CD4-positive, alpha-beta T cell treated with Interleukin-12 subunit alpha and Interleukin-12 subunit beta, for 1 hour (primary cell): ENCODE measurements at regions not wholly inside any gene's neighbourhood (a gene's known extent, or its start where the extent isn't known, plus 50 kb on each side); places are given as distances from the start of the nearest gene placed in this dataset.
"Not testable (repeated sequence)": the region's sequence is repeated elsewhere in the genome, so short reads cannot be mapped to it uniquely, and the experiment has no call there.

Experiments
- DNase-seq: peaks from one replicate; pipeline ENCODE4 v3.0.0-alpha.2; 2020

- DNase-seq = no peak
These were observed 342.6 kb downstream of the DMAC1 start for GRCh38 chr9:7456793-7457530.

- no peak for DNase-seq
These were observed 343.2 kb downstream of the DMAC1 start for GRCh38 chr9:7456377-7456776.

GRCh38 chr9:7454624-7455023, 345.0 kb downstream of the DMAC1 start:
- no peak for DNase-seq

- no peak for DNase-seq
These were observed 347.2 kb downstream of the DMAC1 start for GRCh38 chr9:7452378-7452777.

GRCh38 chr9:7451062-7451461, 348.5 kb downstream of the DMAC1 start:
- DNase-seq = no peak

GRCh38 chr9:7443541-7443940, 356.0 kb downstream of the DMAC1 start:
- DNase-seq = no peak

GRCh38 chr9:7439355-7439995, 360.1 kb downstream of the DMAC1 start:
- no peak for DNase-seq

- no peak for DNase-seq
These were observed 362.8 kb downstream of the DMAC1 start for GRCh38 chr9:7436754-7437153.

GRCh38 chr9:7433508-7434292, 365.9 kb downstream of the DMAC1 start:
- DNase-seq = no peak

- DNase-seq = no peak
These were observed 366.6 kb downstream of the DMAC1 start for GRCh38 chr9:7432989-7433388.

GRCh38 chr9:7417397-7417796, 382.2 kb downstream of the DMAC1 start:
- not testable (repeated sequence) for DNase-seq

GRCh38 chr9:7415836-7416235, 383.7 kb downstream of the DMAC1 start:
- no peak for DNase-seq

GRCh38 chr9:7408845-7409244, 390.7 kb downstream of the DMAC1 start:
- no peak for DNase-seq

GRCh38 chr9:7407246-7407645, 392.3 kb downstream of the DMAC1 start:
- DNase-seq = no peak

GRCh38 chr9:7405924-7406604, 393.5 kb downstream of the DMAC1 start:
- no peak for DNase-seq

GRCh38 chr9:7403839-7404487, 395.6 kb downstream of the DMAC1 start:
- DNase-seq = no peak

GRCh38 chr9:7403028-7403389, 396.6 kb downstream of the DMAC1 start:
- DNase-seq = no peak

GRCh38 chr9:7402334-7403027, 397.1 kb downstream of the DMAC1 start:
- no peak for DNase-seq

GRCh38 chr9:7401116-7401515, 398.5 kb downstream of the DMAC1 start:
- no peak for DNase-seq

- no peak for DNase-seq
These were observed 405.4 kb downstream of the DMAC1 start for GRCh38 chr9:7394002-7394774.

- no peak for DNase-seq
These were observed 407.4 kb downstream of the DMAC1 start for GRCh38 chr9:7392148-7392547.
